Neural cell (in vitro differentiated cells): ENCODE measurements at regions not wholly inside any gene's neighbourhood (a gene's known extent, or its start where the extent isn't known, plus 50 kb on each side); places are given as distances from the start of the nearest gene placed in this dataset.

Experiments used
- EP300 ChIP-seq: fragments of 450-650 bp; conservative IDR thresholded peaks from 2 replicates; pipeline ENCODE4 v1.6.1; 2014; ENCODE audit warnings: antibody characterized with exemption, mild to moderate bottlenecking, moderate library complexity; ENCODE audit not compliant: poor library complexity, severe bottlenecking
- EZH2 ChIP-seq: fragments of 200-600, 300-800 bp; shearing (Covaris generic), sonication (generic); IDR thresholded peaks from 2 replicates; pipeline ENCODE4 v1.6.1; 2014; ENCODE audit warnings: antibody characterized with exemption, low read length, borderline replicate concordance, mild to moderate bottlenecking; ENCODE audit not compliant: insufficient read depth, poor library complexity, severe bottlenecking
- POLR2AphosphoS5 ChIP-seq: IDR thresholded peaks from 2 replicates; pipeline ENCODE4 v1.6.1; 2012
- SMC3 ChIP-seq: fragments of 450-650 bp; conservative IDR thresholded peaks from 2 replicates; pipeline ENCODE4 v1.6.1; 2014; ENCODE audit warnings: antibody characterized with exemption, mild to moderate bottlenecking, moderate library complexity; ENCODE audit not compliant: poor library complexity
- TAF1 ChIP-seq: IDR thresholded peaks from 2 replicates; pipeline ENCODE4 v1.6.1; 2012; ENCODE audit warnings: low read depth
- TF ChIP-seq, protein P1 (sequence below): fragments of 450-650 bp; IDR thresholded peaks from 2 replicates; pipeline ENCODE4 v1.5.1; 2014; ENCODE audit warnings: antibody characterized with exemption, mild to moderate bottlenecking, moderate library complexity; ENCODE audit not compliant: poor library complexity, severe bottlenecking
- TF ChIP-seq, protein P2 (sequence below): IDR thresholded peaks from 2 replicates; pipeline ENCODE4 v1.6.1; 2012; ENCODE audit warnings: borderline replicate concordance

DNA sequence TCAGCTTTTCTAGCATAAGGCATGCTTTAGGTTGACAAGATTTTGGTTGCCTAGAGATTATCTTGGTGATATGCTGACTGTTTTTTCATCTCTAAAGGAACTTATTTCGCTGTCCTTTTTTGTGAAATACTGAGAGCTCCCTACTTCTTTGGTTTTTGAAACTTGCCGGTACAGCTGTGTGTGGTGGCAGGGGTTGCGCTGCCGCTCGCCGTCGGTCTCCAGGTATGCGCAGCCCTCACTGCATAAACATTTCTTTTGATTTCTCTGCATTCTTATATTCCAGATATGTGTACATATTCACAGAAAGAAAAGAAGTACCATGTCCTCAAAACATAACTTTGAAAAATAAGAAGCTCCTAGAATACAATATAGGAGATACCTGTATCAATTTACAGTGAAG is 106.4 kb upstream of the SYNDIG1 start:
- TF ChIP-seq, protein P1, sequence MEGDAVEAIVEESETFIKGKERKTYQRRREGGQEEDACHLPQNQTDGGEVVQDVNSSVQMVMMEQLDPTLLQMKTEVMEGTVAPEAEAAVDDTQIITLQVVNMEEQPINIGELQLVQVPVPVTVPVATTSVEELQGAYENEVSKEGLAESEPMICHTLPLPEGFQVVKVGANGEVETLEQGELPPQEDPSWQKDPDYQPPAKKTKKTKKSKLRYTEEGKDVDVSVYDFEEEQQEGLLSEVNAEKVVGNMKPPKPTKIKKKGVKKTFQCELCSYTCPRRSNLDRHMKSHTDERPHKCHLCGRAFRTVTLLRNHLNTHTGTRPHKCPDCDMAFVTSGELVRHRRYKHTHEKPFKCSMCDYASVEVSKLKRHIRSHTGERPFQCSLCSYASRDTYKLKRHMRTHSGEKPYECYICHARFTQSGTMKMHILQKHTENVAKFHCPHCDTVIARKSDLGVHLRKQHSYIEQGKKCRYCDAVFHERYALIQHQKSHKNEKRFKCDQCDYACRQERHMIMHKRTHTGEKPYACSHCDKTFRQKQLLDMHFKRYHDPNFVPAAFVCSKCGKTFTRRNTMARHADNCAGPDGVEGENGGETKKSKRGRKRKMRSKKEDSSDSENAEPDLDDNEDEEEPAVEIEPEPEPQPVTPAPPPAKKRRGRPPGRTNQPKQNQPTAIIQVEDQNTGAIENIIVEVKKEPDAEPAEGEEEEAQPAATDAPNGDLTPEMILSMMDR, result no peak
- TF ChIP-seq, protein P2, sequence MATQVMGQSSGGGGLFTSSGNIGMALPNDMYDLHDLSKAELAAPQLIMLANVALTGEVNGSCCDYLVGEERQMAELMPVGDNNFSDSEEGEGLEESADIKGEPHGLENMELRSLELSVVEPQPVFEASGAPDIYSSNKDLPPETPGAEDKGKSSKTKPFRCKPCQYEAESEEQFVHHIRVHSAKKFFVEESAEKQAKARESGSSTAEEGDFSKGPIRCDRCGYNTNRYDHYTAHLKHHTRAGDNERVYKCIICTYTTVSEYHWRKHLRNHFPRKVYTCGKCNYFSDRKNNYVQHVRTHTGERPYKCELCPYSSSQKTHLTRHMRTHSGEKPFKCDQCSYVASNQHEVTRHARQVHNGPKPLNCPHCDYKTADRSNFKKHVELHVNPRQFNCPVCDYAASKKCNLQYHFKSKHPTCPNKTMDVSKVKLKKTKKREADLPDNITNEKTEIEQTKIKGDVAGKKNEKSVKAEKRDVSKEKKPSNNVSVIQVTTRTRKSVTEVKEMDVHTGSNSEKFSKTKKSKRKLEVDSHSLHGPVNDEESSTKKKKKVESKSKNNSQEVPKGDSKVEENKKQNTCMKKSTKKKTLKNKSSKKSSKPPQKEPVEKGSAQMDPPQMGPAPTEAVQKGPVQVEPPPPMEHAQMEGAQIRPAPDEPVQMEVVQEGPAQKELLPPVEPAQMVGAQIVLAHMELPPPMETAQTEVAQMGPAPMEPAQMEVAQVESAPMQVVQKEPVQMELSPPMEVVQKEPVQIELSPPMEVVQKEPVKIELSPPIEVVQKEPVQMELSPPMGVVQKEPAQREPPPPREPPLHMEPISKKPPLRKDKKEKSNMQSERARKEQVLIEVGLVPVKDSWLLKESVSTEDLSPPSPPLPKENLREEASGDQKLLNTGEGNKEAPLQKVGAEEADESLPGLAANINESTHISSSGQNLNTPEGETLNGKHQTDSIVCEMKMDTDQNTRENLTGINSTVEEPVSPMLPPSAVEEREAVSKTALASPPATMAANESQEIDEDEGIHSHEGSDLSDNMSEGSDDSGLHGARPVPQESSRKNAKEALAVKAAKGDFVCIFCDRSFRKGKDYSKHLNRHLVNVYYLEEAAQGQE, result no peak
- TF ChIP-seq EP300, result no peak
- no peak for TF ChIP-seq TAF1
- no peak for TF ChIP-seq SMC3
- no peak for TF ChIP-seq POLR2AphosphoS5
- no peak for TF ChIP-seq EZH2
